Spleen (tissue), 7 donors: ENCODE measurements at regions not wholly inside any gene's neighbourhood (a gene's known extent, or its start where the extent isn't known, plus 50 kb on each side); places are given as distances from the start of the nearest gene placed in this dataset.

Source experiments
- POLR2A ChIP-seq, 3 donors: fragments of 450-650 bp; IDR thresholded peaks; one replicate each; pipeline ENCODE4 v1.5.1; 2017; ENCODE audit warnings: antibody characterized with exemption in 3 of 3, mild to moderate bottlenecking in 1 of 3
- POLR2AphosphoS5 ChIP-seq, 3 donors: sonication (generic); formaldehyde crosslinking; IDR thresholded peaks; one replicate each; pipeline ENCODE4 v1.5.1; 2017; ENCODE audit warnings: antibody characterized with exemption in 3 of 3
- TF ChIP-seq, protein P1 (sequence below), 11 experiments: fragments of 200-600 bp in 7 of 11; fragments of 450-650 bp in 4 of 11; sonication (generic) in 4 of 11; IDR thresholded peaks in 8 of 11; conservative IDR thresholded peaks in 3 of 11; 1 replicate in 7 of 11; 2 replicates in 4 of 11; pipeline versions ENCODE4 v1.4.0 to v1.8.0; 2016 to 2021; ENCODE audit warnings: antibody characterized with exemption in 11 of 11, inconsistent platforms in 4 of 11, mild to moderate bottlenecking in 1 of 11
- donor health status: DM: no; HTN: no; CAD: no; lungs with moderate emphysema.
- donor health status: DM: no; HTN: no; CAD: no.
- donor health status: DM: no; HTN: no; CAD: no.

DNA sequence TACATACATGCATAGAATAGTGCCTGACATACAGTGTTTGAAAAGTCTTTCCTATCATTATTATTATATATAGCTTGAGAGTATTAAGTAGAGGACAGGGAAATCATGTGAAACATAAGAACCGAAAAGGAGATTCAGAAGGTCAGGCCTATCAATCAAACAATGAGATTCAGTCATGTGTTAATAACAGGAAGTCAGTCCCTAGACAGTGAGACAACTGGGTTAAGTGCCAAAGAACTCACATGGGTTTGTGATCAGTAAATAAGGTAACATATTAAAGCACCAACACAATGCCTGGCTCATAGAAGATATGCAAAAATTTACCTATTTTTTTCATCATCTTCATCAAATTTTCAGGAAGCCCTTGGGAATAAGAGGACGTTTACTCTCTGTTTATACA, 174.3 kb upstream of the FAT3 start:
- TF ChIP-seq, protein P1, sequence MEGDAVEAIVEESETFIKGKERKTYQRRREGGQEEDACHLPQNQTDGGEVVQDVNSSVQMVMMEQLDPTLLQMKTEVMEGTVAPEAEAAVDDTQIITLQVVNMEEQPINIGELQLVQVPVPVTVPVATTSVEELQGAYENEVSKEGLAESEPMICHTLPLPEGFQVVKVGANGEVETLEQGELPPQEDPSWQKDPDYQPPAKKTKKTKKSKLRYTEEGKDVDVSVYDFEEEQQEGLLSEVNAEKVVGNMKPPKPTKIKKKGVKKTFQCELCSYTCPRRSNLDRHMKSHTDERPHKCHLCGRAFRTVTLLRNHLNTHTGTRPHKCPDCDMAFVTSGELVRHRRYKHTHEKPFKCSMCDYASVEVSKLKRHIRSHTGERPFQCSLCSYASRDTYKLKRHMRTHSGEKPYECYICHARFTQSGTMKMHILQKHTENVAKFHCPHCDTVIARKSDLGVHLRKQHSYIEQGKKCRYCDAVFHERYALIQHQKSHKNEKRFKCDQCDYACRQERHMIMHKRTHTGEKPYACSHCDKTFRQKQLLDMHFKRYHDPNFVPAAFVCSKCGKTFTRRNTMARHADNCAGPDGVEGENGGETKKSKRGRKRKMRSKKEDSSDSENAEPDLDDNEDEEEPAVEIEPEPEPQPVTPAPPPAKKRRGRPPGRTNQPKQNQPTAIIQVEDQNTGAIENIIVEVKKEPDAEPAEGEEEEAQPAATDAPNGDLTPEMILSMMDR (IDR thresholded peaks at IDR 0.05 in 8 of 11, conservative IDR thresholded peaks at IDR 0.05 in 3 of 11): no peak
- TF ChIP-seq POLR2A (IDR thresholded peaks at IDR 0.05) (no peak), POLR2AphosphoS5 (IDR thresholded peaks at IDR 0.05) (no peak)
